ENCODE measurements at regions not wholly inside any gene's neighbourhood (a gene's known extent, or its start where the extent isn't known, plus 50 kb on each side); places are given as distances from the start of the nearest gene placed in this dataset.

- ATAC-seq (no peak), DNase-seq (no peak)
- Mint-ChIP-seq H3K27ac (no peak overlapping the region), H3K27me3 (no peaks in the 10 kb centered on the region), H3K36me3 (ENCODE audit: low read depth) (no peaks in the 10 kb centered on the region), H3K9me3 (no peaks in the 10 kb centered on the region), H3K4me3 (no peak overlapping the region), H3K4me1 (ENCODE audit: low read depth) (no peaks in the 10 kb centered on the region)
- ChIA-PET POLR2A (interaction anchor here (0.7 to 1.2 kb wide), 4 partner anchors 15 to 234 kb away, joined by 3 read pairs; partner anchors contain the start of gene EIF4G2), CTCF (interaction anchor here (0.7 to 5.3 kb wide), 18 partner anchors 9 to 767 kb away, joined by 3 to 54 read pairs (median 3); no protein-coding TSS in a partner anchor)
- intact Hi-C loops (cut with micrococcal nuclease) = no loop called here
- no peak for TF ChIP-seq CTCF (IDR thresholded peaks at IDR 0.05)
Observed at GRCh38 chr11:11020747-11021149, 162.9 kb upstream of the ZBED5 start.

DNA sequence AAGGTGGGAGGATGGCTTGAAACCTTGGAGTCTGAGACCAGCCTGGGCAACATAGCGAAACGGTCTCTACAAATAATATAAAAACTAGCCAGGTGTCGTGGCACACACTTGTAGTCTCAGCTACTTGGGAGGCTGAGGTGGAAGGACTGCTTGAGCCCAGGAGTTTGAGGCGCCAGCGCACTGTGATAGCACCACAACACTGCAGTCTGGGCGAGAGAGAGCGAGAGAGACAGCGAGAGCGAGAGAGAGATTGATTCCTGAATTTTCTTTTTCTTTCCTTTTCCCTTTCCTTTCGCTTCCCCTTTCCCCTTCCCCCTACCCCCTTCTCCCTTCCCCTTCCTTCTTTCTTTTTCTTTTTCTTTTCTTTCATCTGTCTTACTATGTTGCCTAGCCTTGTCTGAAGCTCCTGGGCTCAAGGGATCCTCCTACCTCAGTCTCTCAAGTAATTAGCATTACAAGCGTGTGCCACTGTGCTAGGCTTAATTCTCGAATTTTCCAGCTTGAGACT, 162.4 kb upstream of the ZBED5 start:
- DNase-seq (no peak), ATAC-seq (no peak)
- Mint-ChIP-seq H3K27me3 (no peaks in the 10 kb centered on the region), H3K36me3 (ENCODE audit: low read depth) (no peaks in the 10 kb centered on the region), H3K4me3 (no peak overlapping the region), H3K4me1 (ENCODE audit: low read depth) (no peaks in the 10 kb centered on the region), H3K27ac (no peak overlapping the region), H3K9me3 (no peaks in the 10 kb centered on the region)
- intact Hi-C loops (cut with micrococcal nuclease) = no loop called here
- POLR2A ChIA-PET = interaction anchor here (0.7 to 1.2 kb wide), 4 partner anchors 14 to 233 kb away, joined by 3 read pairs; partner anchors contain the start of gene EIF4G2
- no peak for TF ChIP-seq CTCF (IDR thresholded peaks at IDR 0.05)
- CTCF ChIA-PET = interaction anchor here (1.0 to 5.3 kb wide), 12 partner anchors 10 to 767 kb away, joined by 3 to 54 read pairs (median 4); no protein-coding TSS in a partner anchor

GRCh38 chr11:11016943-11017342, 159.1 kb upstream of the ZBED5 start:
- TF ChIP-seq CTCF (IDR thresholded peaks at IDR 0.05) = no peak
- ATAC-seq (no peak), DNase-seq (no peak)
- ChIA-PET CTCF (interaction anchor here (5.3 kb wide), 1 partner anchor 224 kb away, joined by 54 read pairs; no protein-coding TSS in a partner anchor), POLR2A (no interaction called here)
- no peak overlapping the region for H3K27ac Mint-ChIP-seq
- no peaks in the 10 kb centered on the region for H3K4me1 Mint-ChIP-seq (ENCODE audit: low read depth)
- intact Hi-C loops (cut with micrococcal nuclease) = no loop called here
- no peaks in the 10 kb centered on the region for H3K9me3 Mint-ChIP-seq
- H3K4me3 Mint-ChIP-seq = no peak overlapping the region
- H3K36me3 Mint-ChIP-seq (ENCODE audit: low read depth) = no peaks in the 10 kb centered on the region
- H3K27me3 Mint-ChIP-seq = no peaks in the 10 kb centered on the region

DNA sequence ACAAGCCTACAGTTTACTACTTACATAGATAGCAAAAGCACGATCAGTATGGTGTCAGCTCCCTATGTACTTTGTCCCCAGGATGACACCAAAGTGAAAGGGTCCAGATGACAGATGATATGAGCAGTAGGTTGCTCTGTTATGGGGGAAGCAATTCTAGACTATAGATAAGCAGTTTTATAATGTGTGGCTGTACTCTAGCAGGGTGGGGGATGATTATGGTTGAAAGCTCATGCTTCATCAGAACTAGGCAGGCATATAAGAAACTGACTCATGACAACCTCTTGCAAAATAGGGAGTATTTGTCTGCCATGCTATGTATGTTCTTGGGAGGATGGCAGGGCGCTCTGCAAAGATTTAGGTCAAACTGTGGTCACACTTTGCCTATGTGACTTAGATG, 158.2 kb upstream of the ZBED5 start:
- H3K27ac Mint-ChIP-seq = no peak overlapping the region
- ATAC-seq = no peak
- POLR2A ChIA-PET = interaction anchor here (1.0 kb wide), 1 partner anchor 207 kb away, joined by 3 read pairs; the partner anchor contains the start of gene EIF4G2
- H3K9me3 Mint-ChIP-seq = no peaks in the 10 kb centered on the region
- TF ChIP-seq CTCF (IDR thresholded peaks at IDR 0.05) = no peak
- no peak overlapping the region for H3K4me3 Mint-ChIP-seq
- H3K4me1 Mint-ChIP-seq (ENCODE audit: low read depth) = no peaks in the 10 kb centered on the region
- CTCF ChIA-PET = interaction anchor here (0.6 to 2.2 kb wide), 7 partner anchors 8 to 772 kb away, joined by 3 to 16 read pairs (median 3); no protein-coding TSS in a partner anchor
- peaks cover 6% of the 10 kb centered on the region for H3K27me3 Mint-ChIP-seq
- no peak for DNase-seq
- no peaks in the 10 kb centered on the region for H3K36me3 Mint-ChIP-seq (ENCODE audit: low read depth)
- intact Hi-C loops (cut with micrococcal nuclease) = no loop called here

DNA sequence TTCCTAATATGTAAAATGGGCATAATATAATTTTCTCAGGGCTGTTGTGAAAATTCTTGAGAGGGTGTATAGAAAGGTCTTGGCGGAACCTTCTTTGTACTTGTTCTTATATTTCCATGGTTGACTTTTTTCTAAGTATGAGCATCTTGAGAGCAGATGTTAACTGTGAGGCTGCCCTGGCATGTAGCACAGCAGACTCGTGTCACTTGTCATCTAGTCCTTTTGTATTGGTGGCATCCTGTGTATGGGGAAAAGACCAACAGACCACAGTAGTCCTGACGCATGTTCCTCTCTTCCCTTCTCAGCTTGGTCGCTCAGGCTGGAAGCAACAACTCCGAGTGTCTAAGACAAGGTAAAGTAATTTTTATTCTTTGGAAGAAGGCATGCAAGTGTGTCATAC, 153.8 kb upstream of the ZBED5 start:
- H3K9me3 Mint-ChIP-seq = no peaks in the 10 kb centered on the region
- H3K4me3 Mint-ChIP-seq = no peak overlapping the region
- no peak overlapping the region for H3K27ac Mint-ChIP-seq
- DNase-seq (no peak), ATAC-seq (no peak)
- H3K4me1 Mint-ChIP-seq (ENCODE audit: low read depth) = no peaks in the 10 kb centered on the region
- ChIA-PET CTCF (interaction anchor here (4.4 kb wide), 1 partner anchor 15 kb away, joined by 16 read pairs; no protein-coding TSS in a partner anchor), POLR2A (no interaction called here)
- H3K36me3 Mint-ChIP-seq (ENCODE audit: low read depth) = no peaks in the 10 kb centered on the region
- intact Hi-C loops (cut with micrococcal nuclease) = no loop called here
- no peak for TF ChIP-seq CTCF (IDR thresholded peaks at IDR 0.05)
- peaks cover 21% of the 10 kb centered on the region for H3K27me3 Mint-ChIP-seq

Data from activated CD8-positive, alpha-beta T cell treated with anti-CD3 and anti-CD28 coated beads for 36 hours (primary cell).